Suppressor macrophage treated with lipopolysaccharide for 1 hour (primary cell): ENCODE measurements at regions not wholly inside any gene's neighbourhood (a gene's known extent, or its start where the extent isn't known, plus 50 kb on each side); places are given as distances from the start of the nearest gene placed in this dataset.
"Not testable (repeated sequence)": the region's sequence is repeated elsewhere in the genome, so short reads cannot be mapped to it uniquely, and the experiment has no call there.

Experiments used
- DNase-seq, 3 donors: peaks; one replicate each; pipeline ENCODE4 v3.0.0-alpha.2; 2020 to 2022

DNA sequence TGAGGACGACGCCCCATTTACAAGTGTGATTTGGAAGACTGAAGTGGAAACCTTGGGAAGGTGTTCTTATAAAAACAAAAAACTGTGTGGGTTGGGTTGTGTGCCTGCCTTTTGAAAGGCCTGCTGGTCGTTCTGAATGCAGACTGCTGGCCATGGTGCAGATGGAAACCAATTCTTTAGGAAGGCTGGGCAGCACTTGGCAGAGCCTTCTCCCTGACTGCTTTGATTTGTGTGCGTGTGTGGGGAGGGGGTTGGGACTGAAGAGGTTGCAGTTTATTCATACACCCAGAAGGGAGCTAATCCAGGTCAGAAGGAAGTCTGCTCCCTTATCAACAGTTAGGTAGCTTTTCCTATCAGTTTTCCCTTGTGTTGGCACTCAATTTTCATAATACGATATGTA is 288.7 kb downstream of the SOX2 start:
- DNase-seq: no peak

DNA sequence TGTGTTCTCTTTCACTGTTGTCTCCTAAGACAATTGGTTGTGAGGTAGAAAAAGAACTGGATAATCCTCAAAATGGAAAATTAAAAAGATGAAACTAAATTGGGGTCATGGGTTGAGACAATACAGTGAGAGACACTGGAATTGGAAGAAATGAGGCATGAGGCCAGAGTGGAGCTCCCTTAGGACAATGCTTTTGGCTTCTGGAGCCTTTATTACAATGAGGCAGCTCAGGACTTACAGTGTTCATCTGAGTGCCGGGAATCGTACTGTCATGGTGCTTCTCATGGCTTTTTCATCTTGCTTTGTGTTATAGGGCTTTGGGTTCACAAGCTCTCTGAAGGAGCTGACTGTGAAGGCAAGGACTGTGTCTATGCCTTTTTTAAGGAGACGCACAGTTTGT is 293.5 kb downstream of the SOX2 start:
- no peak for DNase-seq

DNA sequence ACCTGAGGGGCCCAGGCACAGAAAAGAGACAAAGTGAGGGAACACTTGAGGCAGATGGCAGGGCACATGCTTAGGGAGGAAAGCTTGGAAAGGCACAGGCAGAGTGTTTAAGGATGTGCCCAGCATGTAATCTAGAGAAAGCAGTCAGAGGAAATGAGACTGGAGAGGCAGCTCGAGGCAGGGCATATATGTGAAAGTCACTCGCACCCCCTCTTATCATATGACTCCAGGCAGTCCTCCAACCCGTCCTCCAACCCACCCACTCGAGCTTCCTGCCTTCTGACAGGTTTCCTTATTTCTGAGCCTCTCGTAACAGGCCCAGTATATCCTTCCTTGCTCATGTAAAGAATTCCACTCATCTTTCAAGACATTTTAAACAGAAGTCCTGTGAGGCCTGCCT is 294.0 kb downstream of the SOX2 start:
- no peak for DNase-seq

DNA sequence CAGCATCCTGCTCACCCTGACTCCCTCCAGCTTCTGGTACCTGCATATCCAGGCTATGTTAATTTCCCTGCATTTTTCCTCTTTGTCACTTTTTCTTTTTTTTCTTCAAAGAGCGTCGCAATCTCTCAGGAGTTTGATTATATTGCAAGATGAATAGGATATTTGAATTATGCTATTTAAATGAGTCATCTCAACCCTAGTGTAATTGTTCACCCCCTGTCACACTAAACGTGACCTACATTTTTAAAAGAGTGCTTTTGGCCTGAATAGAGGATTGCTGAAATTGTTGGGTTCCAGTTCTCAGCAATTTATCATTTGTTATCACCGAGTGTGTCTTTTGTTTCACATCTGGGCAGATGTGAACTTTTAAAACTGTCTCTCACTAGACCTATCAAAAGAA is 294.7 kb downstream of the SOX2 start:
- DNase-seq: no peak

DNA sequence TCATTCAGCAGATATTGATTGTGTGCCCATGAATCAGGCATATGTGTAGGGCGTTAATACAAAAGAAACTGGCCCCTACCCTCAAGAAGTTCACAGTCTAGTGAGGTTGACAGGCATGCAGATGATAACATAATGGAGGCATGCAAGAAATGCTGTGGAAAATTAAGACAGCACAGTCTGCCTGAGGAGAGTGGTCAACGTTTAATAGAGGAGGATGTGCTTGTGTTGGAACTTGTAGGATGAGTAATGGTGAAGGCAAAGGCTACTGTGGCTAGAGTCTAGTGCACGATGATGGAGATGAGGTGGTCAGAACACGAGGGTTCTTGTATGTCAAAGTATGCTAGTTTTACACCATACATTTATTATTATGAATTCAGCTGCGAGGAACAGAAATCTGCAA is 295.7 kb downstream of the SOX2 start:
- DNase-seq: no peak

DNA sequence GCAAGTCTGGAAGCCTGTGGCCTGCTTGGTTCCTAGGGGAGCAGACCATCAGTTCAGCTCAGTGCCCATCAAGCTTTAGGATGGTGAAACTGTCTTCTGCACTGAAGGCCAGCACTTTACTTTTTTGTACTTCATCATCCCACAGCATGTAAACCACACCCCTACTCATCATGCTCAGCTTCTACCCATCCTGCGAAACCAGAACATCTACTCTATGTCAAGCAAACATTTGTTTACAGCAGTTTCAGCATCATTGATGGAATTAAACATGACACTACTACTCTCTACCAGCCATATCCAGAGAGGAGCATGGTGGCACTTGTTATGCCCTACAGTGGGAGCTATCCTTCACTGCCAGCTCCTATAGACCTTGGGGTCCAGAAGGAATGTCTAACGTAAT is 306.6 kb downstream of the SOX2 start:
- DNase-seq: no peak

DNA sequence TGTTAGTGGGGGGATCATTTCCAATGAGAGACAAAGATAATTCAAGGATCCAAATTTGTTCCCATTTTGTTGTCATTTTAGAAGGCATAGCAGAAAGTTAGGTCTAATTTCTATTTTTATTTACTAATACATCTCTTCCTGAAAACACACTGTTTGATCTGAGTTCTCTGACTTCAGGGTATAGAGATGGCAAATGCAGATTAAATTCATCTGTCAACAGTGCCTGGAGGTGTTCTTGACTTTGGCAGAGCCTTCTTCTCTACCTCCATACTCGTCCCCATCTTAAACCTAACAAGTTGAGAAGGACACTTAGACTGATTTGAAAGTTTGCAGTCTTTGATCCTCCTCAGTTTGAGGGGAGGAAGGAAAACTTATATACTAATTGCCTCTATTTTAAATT is 308.2 kb downstream of the SOX2 start:
- DNase-seq: no peak

DNA sequence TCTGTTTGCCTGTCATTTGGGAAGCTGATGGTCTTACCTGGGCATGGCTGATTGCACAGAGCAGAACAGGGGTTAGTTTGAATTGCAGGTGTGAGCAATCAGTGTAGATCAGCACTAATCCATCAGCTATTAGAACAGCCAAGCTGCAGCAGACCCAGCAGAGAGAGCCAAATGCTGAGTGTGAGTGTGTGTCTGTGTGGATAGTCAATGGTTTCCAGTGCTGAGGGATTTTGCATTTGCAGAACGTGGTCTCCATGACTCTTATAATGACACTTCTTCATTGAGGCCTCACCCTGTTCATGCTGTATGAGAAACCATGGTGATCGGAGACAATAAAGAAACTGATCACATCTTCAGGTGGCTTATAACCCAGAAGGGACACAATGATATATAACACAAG is 312.1 kb downstream of the SOX2 start:
- DNase-seq: no peak

DNA sequence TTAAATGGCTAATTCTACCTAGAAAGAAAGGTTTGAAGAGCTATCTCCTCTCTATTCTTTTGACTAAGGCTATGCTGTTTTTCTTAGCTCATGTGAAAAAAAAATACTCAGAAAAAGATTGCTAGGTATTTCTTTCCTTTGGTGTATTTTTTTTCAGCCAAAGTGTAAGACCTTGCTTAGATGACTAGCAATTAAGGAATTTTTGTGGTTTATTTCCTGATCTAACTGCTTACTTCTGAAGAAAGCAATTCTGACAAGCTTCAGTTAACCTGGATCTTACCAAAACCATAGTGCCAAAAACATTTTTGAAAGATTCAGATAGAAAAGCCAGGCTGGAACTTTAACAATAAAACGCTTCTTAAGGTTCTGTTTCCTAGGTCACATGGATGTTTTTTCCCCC is 315.6 kb downstream of the SOX2 start:
- no peak for DNase-seq

DNA sequence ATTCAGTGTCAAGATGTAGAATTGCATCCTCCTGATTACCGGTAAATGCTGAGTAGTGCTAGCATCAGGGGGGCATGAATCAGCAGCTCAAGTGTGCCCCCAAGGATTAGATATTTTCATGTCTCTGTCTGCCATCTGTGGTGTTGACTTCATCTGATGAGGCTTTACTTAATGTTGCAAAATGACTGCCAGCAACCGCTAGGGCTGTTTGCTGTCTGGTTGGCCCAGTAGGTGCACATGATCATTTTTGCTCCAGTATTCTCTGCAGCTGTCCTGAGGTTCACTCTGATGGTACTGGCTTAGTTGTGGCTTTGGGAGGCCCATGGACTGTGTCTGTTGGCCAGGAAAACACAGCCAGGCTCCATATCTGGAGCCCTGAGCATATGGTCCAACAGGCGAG is 316.4 kb downstream of the SOX2 start:
- DNase-seq: no peak

DNA sequence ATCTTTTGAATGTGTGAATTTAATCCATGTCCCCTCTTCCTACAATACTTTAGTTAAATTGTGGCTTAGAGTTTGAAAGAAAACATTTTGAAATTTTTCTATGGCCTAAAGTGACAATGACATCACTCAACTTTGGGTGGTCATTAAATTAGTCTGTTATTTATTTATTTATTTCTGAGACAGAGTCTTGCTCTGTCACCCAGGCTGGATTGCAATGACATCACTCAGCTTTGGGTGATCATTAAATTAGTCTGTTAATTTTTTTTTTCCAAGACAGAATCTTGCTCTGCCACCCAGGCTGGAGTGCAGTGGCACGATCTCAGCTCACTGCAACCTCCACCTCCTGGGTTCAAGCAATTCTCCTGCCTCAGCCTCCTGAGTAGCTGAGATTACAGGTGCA is 322.5 kb downstream of the SOX2 start:
- DNase-seq: not testable (repeated sequence)

DNA sequence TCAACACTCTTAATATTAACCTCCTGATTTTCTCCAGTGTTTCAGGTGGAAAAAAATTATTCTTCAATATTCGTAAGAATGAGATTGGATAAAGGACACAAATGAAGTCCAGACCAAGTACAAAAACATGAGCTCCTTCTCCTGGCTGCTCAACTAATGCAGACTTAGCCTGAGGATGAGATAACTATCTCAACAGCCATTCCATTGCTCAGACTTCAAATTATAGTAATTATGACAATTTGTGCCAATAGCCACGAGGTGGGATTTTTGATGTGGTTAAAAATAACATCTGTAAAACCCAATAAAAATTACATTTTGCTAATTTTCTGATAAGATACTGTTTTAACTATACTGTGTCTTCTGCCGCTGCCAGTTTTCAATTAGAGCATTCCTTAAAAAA is 323.6 kb downstream of the SOX2 start:
- no peak for DNase-seq

DNA sequence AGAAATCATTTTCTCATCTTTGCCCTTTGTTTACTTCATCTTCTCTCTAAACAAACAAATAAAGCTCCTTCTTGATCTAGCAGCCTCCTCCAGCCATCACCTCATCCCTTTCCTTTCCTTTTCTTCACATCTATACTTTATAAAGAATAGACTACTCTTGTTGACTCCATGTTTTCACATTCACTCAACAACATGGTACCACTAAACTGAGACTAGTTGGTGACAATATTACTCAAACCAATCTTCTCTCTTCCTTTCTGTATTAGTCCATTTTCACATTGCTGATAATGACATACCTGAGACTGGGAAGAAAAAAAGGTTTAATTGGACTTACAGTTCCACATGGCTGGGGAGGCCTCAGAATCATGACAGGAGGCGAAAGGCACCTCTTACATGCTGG is 324.7 kb downstream of the SOX2 start:
- DNase-seq: no peak

DNA sequence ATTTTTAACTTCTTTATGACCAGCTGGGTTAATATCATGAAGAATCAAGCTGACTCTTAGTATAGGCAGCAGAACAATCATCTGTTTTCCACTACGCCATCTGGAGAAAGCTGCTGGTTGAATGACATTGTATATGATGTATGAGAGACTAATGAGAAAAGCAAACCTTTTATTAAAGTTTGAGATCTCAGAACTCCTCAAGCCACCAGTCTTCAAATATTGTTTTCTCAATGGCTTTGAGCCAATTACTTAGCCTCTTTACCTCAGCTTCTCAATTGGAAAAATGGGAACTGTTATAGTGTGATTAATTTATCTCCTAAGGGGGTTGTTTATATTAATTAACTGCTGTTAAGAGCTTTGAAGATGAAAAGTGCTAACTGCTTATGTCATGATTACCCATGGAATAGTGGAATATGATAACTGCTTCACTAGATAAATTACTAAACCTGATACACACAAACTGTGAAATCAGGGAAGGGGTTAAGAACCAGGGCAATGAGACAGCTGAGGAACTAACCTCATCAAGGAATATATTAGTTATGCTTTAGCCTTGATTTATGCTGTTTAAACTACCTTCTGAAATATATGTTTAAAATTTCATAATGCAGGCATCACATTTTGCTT is 330.1 kb downstream of the SOX2 start:
- no peak for DNase-seq

DNA sequence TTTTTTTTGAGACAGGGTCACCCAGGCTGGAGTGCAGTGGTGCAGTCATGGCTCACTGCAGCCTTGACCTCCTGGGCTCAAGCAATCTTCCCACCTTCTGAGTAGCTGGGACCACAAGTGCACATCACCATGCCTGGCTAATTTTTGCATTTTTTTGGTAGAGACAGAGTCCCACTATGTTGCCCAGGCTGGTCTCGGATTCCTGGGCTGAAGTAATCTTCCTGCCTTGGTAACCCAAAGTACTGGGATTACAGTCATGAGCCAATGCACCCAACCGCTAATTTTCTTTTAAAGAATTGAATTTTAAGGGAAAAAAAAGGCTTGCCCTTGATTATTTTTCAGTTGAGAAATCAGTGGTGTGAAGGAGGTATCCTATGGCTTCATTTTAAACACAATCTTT is 334.0 kb downstream of the SOX2 start:
- no peak for DNase-seq

DNA sequence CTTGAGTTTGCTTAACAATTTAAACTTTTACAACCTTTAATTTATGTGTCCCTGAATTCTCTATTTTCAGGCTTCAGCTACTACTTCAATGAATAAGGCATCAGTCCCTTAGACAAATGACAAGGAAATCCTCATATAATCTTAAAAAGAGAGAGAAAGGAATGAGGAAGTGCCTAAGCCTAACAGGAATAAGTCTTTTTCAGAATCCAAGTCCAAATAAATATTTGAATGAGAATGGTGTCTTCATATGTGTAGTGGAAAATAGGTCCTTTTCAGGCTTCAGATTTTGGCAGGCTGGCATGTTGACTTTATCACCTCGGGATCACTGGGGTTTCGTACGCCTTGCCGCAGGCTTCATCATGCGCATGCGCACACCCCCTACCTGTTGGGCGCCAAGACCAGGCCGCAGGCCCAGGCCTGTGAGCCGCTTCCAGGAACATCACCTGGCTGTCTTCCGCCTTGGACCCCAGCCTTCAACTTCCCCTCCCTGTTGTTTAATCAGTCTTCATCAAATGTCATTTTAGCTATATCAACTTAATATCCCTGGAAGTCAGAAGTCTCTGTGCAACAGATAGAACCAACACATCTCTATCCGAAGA is 334.5 kb downstream of the SOX2 start:
- DNase-seq: no peak

DNA sequence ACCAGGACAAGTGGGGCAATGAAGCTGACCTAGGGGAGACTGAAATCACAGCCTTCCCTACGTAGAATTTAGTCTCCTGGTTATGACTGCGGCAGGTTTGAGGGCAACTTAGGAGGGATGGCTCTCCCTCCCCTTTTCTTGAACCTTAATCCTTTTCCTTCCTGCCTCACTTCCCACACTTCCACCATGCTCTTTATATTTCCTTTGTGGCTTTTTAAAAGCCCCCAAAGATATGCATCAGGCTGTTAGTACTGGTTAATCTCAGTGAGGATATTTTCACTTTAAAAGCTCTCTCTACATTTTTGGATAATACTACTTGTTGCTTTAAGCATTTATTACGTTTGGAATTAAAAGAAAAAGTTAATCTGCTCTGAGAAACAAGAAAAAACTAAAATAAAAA is 339.2 kb downstream of the SOX2 start:
- no peak for DNase-seq

DNA sequence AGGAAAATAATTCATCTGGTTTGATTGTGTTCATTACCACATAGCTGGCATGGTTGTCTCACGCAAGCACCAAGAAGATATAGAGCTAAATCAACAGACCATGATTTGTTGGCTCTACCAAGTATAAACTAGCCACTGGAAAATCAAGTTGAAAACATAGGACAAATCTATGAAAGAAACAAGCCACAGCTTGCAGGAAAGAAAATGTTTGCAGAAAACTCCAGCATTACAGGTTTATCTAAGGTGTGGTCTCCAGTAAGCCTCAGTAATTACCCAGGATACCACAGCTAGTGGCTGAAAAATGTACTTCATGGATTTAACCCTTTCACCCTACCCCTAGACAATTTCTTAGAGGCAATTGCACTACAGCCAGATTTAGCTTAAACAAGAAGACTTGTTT is 340.6 kb downstream of the SOX2 start:
- no peak for DNase-seq

DNA sequence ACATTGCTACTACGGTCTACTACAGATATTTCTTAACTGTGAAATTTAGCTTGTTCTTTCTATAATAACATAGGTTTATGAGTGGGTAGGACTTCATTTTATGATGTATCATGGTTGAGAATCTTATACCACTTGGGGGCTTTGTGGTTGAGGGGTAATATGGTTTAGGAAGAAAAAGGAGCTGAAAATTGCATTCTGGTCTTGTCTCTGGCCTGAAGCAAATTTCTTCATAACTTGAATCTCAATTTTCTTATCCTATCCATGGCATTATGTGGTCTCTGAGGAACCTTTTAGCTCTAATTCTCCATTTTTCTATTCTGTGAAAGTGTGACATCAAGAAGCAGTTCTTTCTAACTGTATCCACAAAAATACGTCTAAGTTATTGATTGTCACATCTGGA is 341.0 kb downstream of the SOX2 start:
- no peak for DNase-seq

DNA sequence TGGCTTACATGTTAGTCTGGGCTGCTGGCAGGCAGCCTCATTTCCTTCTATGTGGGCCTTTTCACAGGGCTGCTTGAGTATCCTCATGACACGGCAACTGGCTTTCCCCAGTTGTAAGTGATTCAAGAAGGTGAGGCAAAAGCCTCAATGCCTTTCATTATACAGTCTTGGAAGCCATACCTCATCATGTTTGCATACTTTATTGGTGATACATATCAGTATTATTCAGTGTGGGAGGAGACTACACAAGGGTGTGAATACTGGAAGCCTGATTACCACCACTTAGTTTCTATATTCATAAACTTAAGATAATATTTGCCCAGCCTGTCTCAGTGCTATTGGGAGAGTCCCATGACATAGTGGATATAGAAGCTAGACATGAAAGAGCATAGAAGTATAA is 346.8 kb downstream of the SOX2 start:
- no peak for DNase-seq

DNA sequence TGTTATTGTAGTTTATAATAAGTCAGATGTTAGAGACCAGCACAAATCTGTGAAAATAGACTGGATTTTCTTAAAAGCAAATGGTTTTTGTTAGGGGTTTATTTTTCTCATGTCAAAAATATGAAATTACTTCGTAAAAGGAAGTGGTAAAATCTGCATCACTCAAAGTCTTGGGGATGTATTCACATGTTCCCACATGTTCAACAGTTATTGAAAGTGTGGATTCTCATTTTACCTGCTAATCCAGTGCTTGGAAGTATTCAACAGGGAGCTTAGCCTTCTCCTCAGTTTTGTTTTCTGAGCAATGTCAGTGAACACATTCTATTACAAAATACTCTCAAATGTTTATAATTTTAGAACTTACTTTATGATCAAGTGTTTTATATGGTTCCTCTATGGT is 352.0 kb downstream of the SOX2 start:
- DNase-seq: no peak

DNA sequence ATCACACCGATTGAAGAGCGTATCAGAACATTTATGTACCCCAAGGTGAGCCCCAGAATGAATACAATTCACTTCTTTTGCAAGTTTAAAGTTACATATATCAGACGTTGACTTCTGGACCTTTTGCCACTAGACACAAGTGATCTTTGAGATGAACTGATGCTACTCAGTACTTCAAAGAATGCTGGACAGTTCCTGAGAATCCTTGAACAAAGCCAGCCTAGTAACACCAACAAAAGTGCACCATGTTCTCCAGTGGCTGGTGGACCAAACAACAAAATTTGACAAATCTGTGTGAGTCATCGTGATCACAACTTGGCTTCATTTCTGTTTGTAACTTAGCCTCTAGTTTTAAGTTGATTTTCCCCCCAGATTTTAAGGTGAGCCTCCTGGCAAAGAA is 355.7 kb downstream of the SOX2 start:
- DNase-seq: no peak

DNA sequence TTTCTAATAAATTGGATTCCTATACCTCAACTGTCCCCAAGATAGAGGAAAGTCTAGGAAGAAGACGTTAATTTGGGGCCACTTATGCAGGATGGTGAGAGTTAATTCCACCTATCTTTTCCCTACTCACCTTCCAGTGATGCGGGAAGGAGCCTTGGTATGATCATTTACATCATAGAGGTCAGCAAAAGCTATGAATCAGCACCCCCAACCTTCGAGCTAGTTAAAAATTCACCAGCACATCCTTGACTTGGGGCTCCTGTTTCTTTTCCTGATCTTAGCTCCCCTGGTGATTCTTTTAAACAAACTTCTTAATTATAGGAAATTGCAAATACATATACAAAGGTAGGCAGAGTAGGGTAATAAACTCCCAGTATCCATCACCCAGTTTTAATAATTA is 366.6 kb downstream of the SOX2 start:
- no peak for DNase-seq

DNA sequence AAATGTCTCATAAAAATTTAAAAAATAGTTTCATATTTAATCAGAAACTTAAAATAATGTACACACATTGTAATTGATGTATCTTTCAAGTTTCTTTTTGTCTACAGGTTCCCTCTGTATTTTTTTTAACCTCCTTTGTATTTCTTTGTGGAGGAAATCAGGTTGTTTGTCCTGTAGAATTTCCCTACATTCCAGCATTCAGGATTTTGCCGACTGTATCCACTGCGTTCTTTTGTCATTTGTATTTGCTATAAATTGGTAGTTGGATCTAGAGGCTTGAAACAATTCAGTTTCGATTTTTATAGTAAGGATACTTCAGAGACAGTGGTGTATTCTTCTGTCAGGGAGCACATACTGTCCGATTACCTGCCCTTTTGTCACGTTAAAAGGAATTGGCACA is 367.2 kb downstream of the SOX2 start:
- no peak for DNase-seq

DNA sequence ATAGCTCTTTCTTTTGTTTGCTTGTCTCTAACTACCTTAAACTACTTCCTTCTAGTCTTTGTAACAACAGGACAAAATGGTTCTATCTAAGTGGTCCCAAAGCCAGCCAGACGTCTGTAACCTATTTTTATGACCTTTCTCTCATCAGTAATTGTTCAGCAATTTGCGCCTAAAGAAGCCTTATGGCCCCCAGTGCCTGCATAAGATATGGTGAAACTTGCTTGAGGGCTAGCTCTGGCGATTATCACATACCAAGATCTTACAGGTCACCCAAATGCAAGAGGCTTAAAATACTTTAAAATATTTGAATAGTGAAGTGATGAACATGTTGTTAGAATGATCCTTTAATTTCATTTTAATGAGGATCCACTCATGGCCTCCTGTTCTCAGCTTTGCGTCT is 369.4 kb downstream of the SOX2 start:
- no peak for DNase-seq

DNA sequence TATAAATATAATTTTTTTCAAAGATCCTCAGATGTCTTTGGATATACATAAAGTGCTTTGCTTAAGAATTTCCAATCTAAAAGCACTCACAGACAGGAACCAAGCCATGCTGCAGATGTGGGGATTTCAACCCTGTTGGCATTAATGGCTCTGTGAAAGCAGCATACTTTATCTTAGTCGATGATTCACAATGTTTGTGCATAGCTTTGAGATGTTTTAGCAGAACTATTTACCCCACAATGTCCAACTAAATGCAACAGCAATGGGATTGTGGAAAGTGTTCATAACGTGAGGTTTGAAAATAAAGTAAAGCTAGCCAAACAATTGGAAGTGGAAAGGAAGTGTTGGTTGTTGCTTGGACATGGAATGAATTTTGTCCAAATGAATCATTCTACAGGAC is 371.4 kb downstream of the SOX2 start:
- no peak for DNase-seq
